GM12878 (cell line): ENCODE measurements at regions not wholly inside any gene's neighbourhood (a gene's known extent, or its start where the extent isn't known, plus 50 kb on each side); places are given as distances from the start of the nearest gene placed in this dataset.

Source experiments
- ATAC-seq: fragments of 200-7000 bp; cut with Tn5 transposase; 3 replicates; pipeline ENCODE4 v1.9.1; 2020; ENCODE audit warnings: mild to moderate bottlenecking, moderate library complexity
- BruUV-seq: library from RNA; stranded (reverse); fragments of 400-500 nt; replicated peaks from 2 replicates; lab custom pipeline; 2021; lab: Mats Ljungman, UMichigan
- CTCF ChIA-PET: fragments of 300-600 bp; sonication (Branson Sonifier 250); formaldehyde crosslinking; extraction: SDS; loops from one replicate; lab custom pipeline; 2021; ENCODE audit warnings: inconsistent platforms; lab: Yijun Ruan, JAX
- POLR2A ChIA-PET: fragments of 350-600 bp; formaldehyde crosslinking; extraction: SDS; loops from one replicate; lab custom pipeline; 2021; ENCODE audit warnings: inconsistent platforms; lab: Charles Lee
- RAD21 ChIA-PET: fragments of 300-600 bp; sonication (Branson Sonifier 250); formaldehyde crosslinking; loops from one replicate; lab custom pipeline; 2023; ENCODE audit warnings: antibody characterized with exemption; ENCODE audit not compliant: unreplicated experiment; lab: Charles Lee
- SMC1A ChIA-PET: fragments of 300-600 bp; sonication (Branson Sonifier 250); formaldehyde crosslinking; loops from one replicate; lab custom pipeline; 2023; ENCODE audit not compliant: unreplicated experiment, uncharacterized antibody; lab: Charles Lee
- DNase-seq: peaks from one replicate; pipeline ENCODE4 v3.0.0-alpha.2; 2011; ENCODE audit warnings: low read depth, low spot score
- FAIRE-seq: peaks from 3 replicates; lab custom pipeline; 2011; peaks lifted over from hg19 to GRCh38; lab: Jason Lieb, UNC
- H2AFZ ChIP-seq: 2 replicates; pipeline ENCODE4 v1.6.0; 2011; ENCODE audit warnings: low read depth, low read length, control low read depth; ENCODE audit not compliant: control insufficient read depth
- H3K27ac ChIP-seq: 2 replicates; pipeline ENCODE4 v1.5.1; 2011; ENCODE audit warnings: control low read depth; ENCODE audit not compliant: control insufficient read depth, insufficient read depth
- H3K27me3 ChIP-seq, 2 experiments: replicated peaks in 1 of 2; 2 replicates each; pipeline versions ENCODE4 v1.6.0 to v1.6.1; 2011; ENCODE audit warnings: low read length in 1 of 2; ENCODE audit not compliant: control insufficient read depth in 2 of 2, insufficient read depth in 2 of 2
- H3K36me3 ChIP-seq, 2 experiments: 2 replicates each; pipeline ENCODE4 v1.5.1; 2011; ENCODE audit warnings: low read length in 1 of 2; ENCODE audit not compliant: control insufficient read depth in 2 of 2, insufficient read depth in 2 of 2
- H3K4me1 ChIP-seq: 2 replicates; pipeline ENCODE4 v1.6.1; 2011; ENCODE audit warnings: mild to moderate bottlenecking, low read length, moderate library complexity, mixed read lengths; ENCODE audit not compliant: control insufficient read depth, insufficient read depth
- H3K4me2 ChIP-seq: 2 replicates; pipeline ENCODE4 v1.6.0; 2011; ENCODE audit warnings: control low read depth; ENCODE audit not compliant: control insufficient read depth, insufficient read depth
- H3K4me3 ChIP-seq: fragments of 200-600 bp; sonication (generic); 2 replicates; pipeline ENCODE4 v1.5.1; 2016
- H3K79me2 ChIP-seq: 2 replicates; pipeline ENCODE4 v1.6.0; 2011; ENCODE audit warnings: low read length; ENCODE audit not compliant: control insufficient read depth, insufficient read depth
- H3K9ac ChIP-seq: 2 replicates; pipeline ENCODE4 v1.8.0; 2011; ENCODE audit warnings: low read length, control low read depth, mixed read lengths; ENCODE audit not compliant: control insufficient read depth, insufficient read depth
- H3K9me3 ChIP-seq: replicated peaks from 3 replicates; pipeline ENCODE4 v1.5.1; 2011; ENCODE audit warnings: mild to moderate bottlenecking, low read length; ENCODE audit not compliant: control insufficient read depth, insufficient read depth
- H4K20me1 ChIP-seq: 2 replicates; pipeline ENCODE4 v1.6.0; 2011; ENCODE audit not compliant: control insufficient read depth, insufficient read depth
- E4F1 ChIP-seq: fragments of 450-650 bp; IDR thresholded peaks from 2 replicates; pipeline ENCODE4 v1.6.1; 2018; ENCODE audit warnings: borderline replicate concordance, mild to moderate bottlenecking; ENCODE audit not compliant: partially characterized antibody
- EGR1 ChIP-seq, 2 experiments: IDR thresholded peaks; 1 replicate in 1 of 2; 2 replicates in 1 of 2; pipeline ENCODE4 v1.6.1; 2011 to 2012; ENCODE audit warnings: low read depth in 2 of 2, low read length in 2 of 2, borderline replicate concordance in 1 of 2, mild to moderate bottlenecking in 1 of 2, moderate library complexity in 1 of 2
- ELK1 ChIP-seq: IDR thresholded peaks from 2 replicates; pipeline ENCODE4 v1.6.1; 2012; ENCODE audit warnings: low read depth, low read length, improper control_type of control experiment
- MLLT1 ChIP-seq: fragments of 450-650 bp; IDR thresholded peaks from 2 replicates; pipeline ENCODE4 v1.6.1; 2016; ENCODE audit warnings: mild to moderate bottlenecking
- NFXL1 ChIP-seq: fragments of 450-650 bp; IDR thresholded peaks from 2 replicates; pipeline ENCODE4 v1.6.1; 2017; ENCODE audit warnings: antibody characterized with exemption, mild to moderate bottlenecking, borderline replicate concordance
- NR2C2 ChIP-seq: IDR thresholded peaks from 2 replicates; pipeline ENCODE4 v1.6.1; 2011; ENCODE audit warnings: borderline replicate concordance, low read depth; ENCODE audit not compliant: control insufficient read depth, insufficient read length
- SPI1 ChIP-seq: IDR thresholded peaks from 2 replicates; pipeline ENCODE4 v1.6.1; 2011; ENCODE audit warnings: low read depth, mild to moderate bottlenecking, low read length, moderate library complexity, borderline replicate concordance; ENCODE audit not compliant: insufficient read depth
- SRF ChIP-seq, 2 experiments: IDR thresholded peaks; 2 replicates each; pipeline ENCODE4 v1.6.1; 2011; ENCODE audit warnings: low read depth in 2 of 2, low read length in 2 of 2, mild to moderate bottlenecking in 1 of 2, moderate library complexity in 1 of 2
- TCF12 ChIP-seq: IDR thresholded peaks from 2 replicates; pipeline ENCODE4 v1.6.1; 2011; ENCODE audit warnings: low read depth, mild to moderate bottlenecking, low read length
- USF1 ChIP-seq: IDR thresholded peaks from 2 replicates; pipeline ENCODE4 v1.6.1; 2011; ENCODE audit warnings: borderline replicate concordance, low read depth, mild to moderate bottlenecking, moderate library complexity, mixed read lengths, low read length; ENCODE audit not compliant: insufficient read depth; ENCODE audit errors: extremely low read length
- WGBS: methylation state at CpG from one replicate; pipeline ENCODE4 v1.1.6; 2016; ENCODE audit warnings: low lambda C conversion rate; ENCODE audit not compliant: insufficient replicate concordance, insufficient coverage; ENCODE audit errors: missing lambda C conversion rate; 5-methylcytosine and 5-hydroxymethylcytosine counted together
- in situ Hi-C: fragments of 300-500 bp; cut with MboI; formaldehyde crosslinking; loops from 9 replicates; pipeline ENCODE4 v1.14.3; 2018; ENCODE audit warnings: mixed read lengths
- intact Hi-C: fragments of 100-400 bp; cut with micrococcal nuclease; formaldehyde crosslinking; loops from one replicate; pipeline ENCODE4 v1.14.2; 2022; ENCODE audit not compliant: unreplicated experiment

GRCh38 chr3:40821315-40821714 lies 296.6 kb downstream of the ZNF621 start:
- Histone ChIP-seq H3K4me1 (no peaks in the 10 kb centered on the region), H3K27me3 (no peaks in the 10 kb centered on the region), H3K9ac (no peak overlapping the region), H3K36me3 (no peaks in the 10 kb centered on the region), H4K20me1 (no peaks in the 10 kb centered on the region), H3K9me3 (no peaks in the 10 kb centered on the region), H2AFZ (no peak overlapping the region), H3K79me2 (no peaks in the 10 kb centered on the region), H3K4me3 (no peak overlapping the region), H3K27ac (no peak overlapping the region), H3K4me2 (no peak overlapping the region)
- in situ Hi-C loops: no loop called here
- CTCF ChIA-PET: no interaction called here
- ATAC-seq (no peak), FAIRE-seq (no peak), DNase-seq (no peak)
- POLR2A ChIA-PET: no interaction called here
- intact Hi-C loops: no loop called here
- TF ChIP-seq ELK1 (no peak), E4F1 (no peak), TCF12 (no peak), USF1 (no peak), MLLT1 (no peak), SPI1 (no peak), SRF (IDR thresholded peaks at IDR 0.05; ENCODE audit: low read depth in 2 of 2, low read length in 2 of 2) (no peak), NFXL1 (no peak), EGR1 (IDR thresholded peaks at IDR 0.05; ENCODE audit: borderline replicate concordance in 1 of 2, low read depth in 2 of 2, low read length in 2 of 2) (no peak), NR2C2 (no peak)
- WGBS: 78% methylated on average over 1 of the region's 1 CpG
- RAD21 ChIA-PET: no interaction called here
- SMC1A ChIA-PET: no interaction called here
- no TSS peak for BruUV-seq
